Astrocyte of the spinal cord (primary cell): ENCODE measurements at regions not wholly inside any gene's neighbourhood (a gene's known extent, or its start where the extent isn't known, plus 50 kb on each side); places are given as distances from the start of the nearest gene placed in this dataset.
A peak's percentile ranks its signal among the peaks of the same experiment; 100 is the strongest.

Experiments used
- DNase-seq: peaks from one replicate; pipeline ENCODE4 v3.0.0; 2011; ENCODE audit warnings: low read depth, low spot score
- H3K4me3 ChIP-seq: 2 replicates; pipeline ENCODE4 v1.5.1; 2011; ENCODE audit warnings: low read depth, mild to moderate bottlenecking, low read length, moderate library complexity
- in situ Hi-C: cut with HindIII; loops from 2 replicates; pipeline ENCODE4 v1.10.0; 2017; ENCODE audit warnings: low sequenced_read_pairs
- TF ChIP-seq, protein P1 (sequence below): IDR thresholded peaks from 2 replicates; pipeline ENCODE4 v1.5.1; 2012; ENCODE audit warnings: low read depth, mild to moderate bottlenecking, low read length, inconsistent platforms

- TF ChIP-seq, protein P1, sequence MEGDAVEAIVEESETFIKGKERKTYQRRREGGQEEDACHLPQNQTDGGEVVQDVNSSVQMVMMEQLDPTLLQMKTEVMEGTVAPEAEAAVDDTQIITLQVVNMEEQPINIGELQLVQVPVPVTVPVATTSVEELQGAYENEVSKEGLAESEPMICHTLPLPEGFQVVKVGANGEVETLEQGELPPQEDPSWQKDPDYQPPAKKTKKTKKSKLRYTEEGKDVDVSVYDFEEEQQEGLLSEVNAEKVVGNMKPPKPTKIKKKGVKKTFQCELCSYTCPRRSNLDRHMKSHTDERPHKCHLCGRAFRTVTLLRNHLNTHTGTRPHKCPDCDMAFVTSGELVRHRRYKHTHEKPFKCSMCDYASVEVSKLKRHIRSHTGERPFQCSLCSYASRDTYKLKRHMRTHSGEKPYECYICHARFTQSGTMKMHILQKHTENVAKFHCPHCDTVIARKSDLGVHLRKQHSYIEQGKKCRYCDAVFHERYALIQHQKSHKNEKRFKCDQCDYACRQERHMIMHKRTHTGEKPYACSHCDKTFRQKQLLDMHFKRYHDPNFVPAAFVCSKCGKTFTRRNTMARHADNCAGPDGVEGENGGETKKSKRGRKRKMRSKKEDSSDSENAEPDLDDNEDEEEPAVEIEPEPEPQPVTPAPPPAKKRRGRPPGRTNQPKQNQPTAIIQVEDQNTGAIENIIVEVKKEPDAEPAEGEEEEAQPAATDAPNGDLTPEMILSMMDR: no peak
- no peak overlapping the region for H3K4me3 ChIP-seq
- DNase-seq: no peak
- in situ Hi-C loops: no loop called here
Observed at GRCh38 chr5:68547622-68548021, 332.1 kb downstream of the PIK3R1 start.

- TF ChIP-seq, protein P1: no peak
- peak; percentile 79 for DNase-seq
- in situ Hi-C loops: no loop called here
- H3K4me3 ChIP-seq: no peak overlapping the region
Observed at GRCh38 chr5:68548959-68549676, 333.6 kb downstream of the PIK3R1 start.

- TF ChIP-seq, protein P1: no peak
- in situ Hi-C loops: no loop called here
- no peak overlapping the region for H3K4me3 ChIP-seq
- no peak for DNase-seq
Observed at GRCh38 chr5:68550015-68550414, 334.5 kb downstream of the PIK3R1 start.

- TF ChIP-seq, protein P1: no peak
- no peak for DNase-seq
- in situ Hi-C loops: no loop called here
- H3K4me3 ChIP-seq: no peak overlapping the region
Observed at GRCh38 chr5:68551436-68551835, 335.9 kb downstream of the PIK3R1 start.

GRCh38 chr5:68554571-68555279 is 339.2 kb downstream of the PIK3R1 start:
- DNase-seq: peak; percentile 41
- TF ChIP-seq, protein P1: no peak
- no peak overlapping the region for H3K4me3 ChIP-seq
- in situ Hi-C loops: no loop called here

- no peak for DNase-seq
- no peak overlapping the region for H3K4me3 ChIP-seq
- in situ Hi-C loops: no loop called here
- TF ChIP-seq, protein P1: no peak
Observed at GRCh38 chr5:68555907-68556681, 340.5 kb downstream of the PIK3R1 start.
